ENCODE measurements at regions not wholly inside any gene's neighbourhood (a gene's known extent, or its start where the extent isn't known, plus 50 kb on each side); places are given as distances from the start of the nearest gene placed in this dataset.

GRCh38 chr6:71204741-71205140 lies 83.9 kb upstream of the OGFRL1 start:
- intact Hi-C loops (cut with DNase I; ENCODE audit: low total_unique reads): no loop called here
- H3K27ac ChIP-seq: no peak overlapping the region

DNA sequence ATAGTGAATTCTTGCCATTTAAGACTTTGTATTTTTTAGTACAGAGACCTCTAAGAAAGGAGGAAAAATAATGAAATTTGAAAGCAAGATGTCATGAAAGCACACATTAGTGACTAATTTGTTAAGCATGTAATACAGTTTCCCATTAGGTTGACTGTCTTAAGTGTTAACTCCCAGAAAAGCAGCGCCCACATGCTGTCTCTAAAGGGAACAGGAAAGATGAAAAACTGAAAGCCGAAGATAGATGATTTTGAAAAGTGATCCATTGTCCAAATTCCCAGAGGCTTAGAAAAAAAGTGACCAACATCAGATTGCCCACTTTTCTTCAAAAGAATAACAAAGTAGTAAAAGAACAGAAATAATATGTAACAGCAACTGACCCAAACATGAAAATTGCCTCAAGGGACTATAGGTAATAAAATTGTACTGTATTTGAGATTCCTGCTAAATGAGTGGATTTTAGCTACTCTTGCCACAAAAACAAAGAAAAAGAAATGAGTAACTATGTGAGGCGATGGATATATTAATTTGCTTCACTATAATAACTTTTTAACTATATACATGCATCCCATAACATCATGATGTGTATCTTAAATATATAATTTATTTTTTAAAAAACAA lies 83.2 kb upstream of the OGFRL1 start:
- DNase-seq: no peak
- Histone ChIP-seq H3K4me1 (no peaks in the 10 kb centered on the region), H3K4me3 (no peak overlapping the region), H3K36me3 (ENCODE audit: low read depth, missing control alignments) (no peaks in the 10 kb centered on the region), H3K27me3 (no peaks in the 10 kb centered on the region), H3K27ac (no peak overlapping the region), H3K9me3 (no peaks in the 10 kb centered on the region)
- TF ChIP-seq CTCF (IDR thresholded peaks at IDR 0.05) (no peak), POLR2A (IDR thresholded peaks at IDR 0.05) (no peak)
- intact Hi-C loops (cut with DNase I; ENCODE audit: low total_unique reads): no loop called here
- 89 to 93% methylated on average over 3 of the region's 3 CpGs for whole genome bisulfite sequencing, 2 donors

More at GRCh38 chr6:71204741-71205140, 83.9 kb upstream of the OGFRL1 start:
- WGBS, 2 donors: 89 to 93% methylated on average over 6 of the region's 6 CpGs
- TF ChIP-seq CTCF (IDR thresholded peaks at IDR 0.05) (no peak), POLR2A (IDR thresholded peaks at IDR 0.05) (no peak)
- H3K27me3 ChIP-seq: no peaks in the 10 kb centered on the region
- DNase-seq: no peak
- no peaks in the 10 kb centered on the region for H3K36me3 ChIP-seq (ENCODE audit: low read depth, missing control alignments)
- no peaks in the 10 kb centered on the region for H3K4me1 ChIP-seq
- H3K4me3 ChIP-seq: no peak overlapping the region
- no peaks in the 10 kb centered on the region for H3K9me3 ChIP-seq

- 76 to 87% methylated on average over 2 of the region's 2 CpGs for WGBS, 2 donors
These were observed 82.5 kb upstream of the OGFRL1 start for GRCh38 chr6:71206089-71206488.

GRCh38 chr6:71209206-71209605 lies 79.4 kb upstream of the OGFRL1 start:
- 43 to 45% methylated on average over 1 of the region's 1 CpG for WGBS, 2 donors
- Histone ChIP-seq H3K27ac (no peak overlapping the region), H3K27me3 (no peaks in the 10 kb centered on the region), H3K9me3 (no peaks in the 10 kb centered on the region), H3K4me3 (no peak overlapping the region), H3K36me3 (ENCODE audit: low read depth, missing control alignments) (no peaks in the 10 kb centered on the region), H3K4me1 (no peaks in the 10 kb centered on the region)
- TF ChIP-seq CTCF (IDR thresholded peaks at IDR 0.05): no peak
- no peak for TF ChIP-seq POLR2A (IDR thresholded peaks at IDR 0.05)
- intact Hi-C loops (cut with DNase I; ENCODE audit: low total_unique reads): no loop called here
- DNase-seq: no peak

More at GRCh38 chr6:71206089-71206488, 82.5 kb upstream of the OGFRL1 start:
- Histone ChIP-seq H3K27ac (no peak overlapping the region), H3K9me3 (no peaks in the 10 kb centered on the region), H3K27me3 (no peaks in the 10 kb centered on the region), H3K4me1 (no peaks in the 10 kb centered on the region), H3K36me3 (ENCODE audit: low read depth, missing control alignments) (no peaks in the 10 kb centered on the region), H3K4me3 (no peak overlapping the region)
- intact Hi-C loops (cut with DNase I; ENCODE audit: low total_unique reads): no loop called here
- no peak for DNase-seq
- TF ChIP-seq POLR2A (IDR thresholded peaks at IDR 0.05) (no peak), CTCF (IDR thresholded peaks at IDR 0.05) (no peak)

GRCh38 chr6:71209626-71210025 lies 79.0 kb upstream of the OGFRL1 start:
- no peaks in the 10 kb centered on the region for H3K36me3 ChIP-seq (ENCODE audit: low read depth, missing control alignments)
- H3K4me3 ChIP-seq: no peak overlapping the region
- H3K4me1 ChIP-seq: no peaks in the 10 kb centered on the region
- TF ChIP-seq CTCF (IDR thresholded peaks at IDR 0.05) (no peak), POLR2A (IDR thresholded peaks at IDR 0.05) (no peak)
- H3K27me3 ChIP-seq: no peaks in the 10 kb centered on the region
- no peaks in the 10 kb centered on the region for H3K9me3 ChIP-seq
- intact Hi-C loops (cut with DNase I; ENCODE audit: low total_unique reads): no loop called here
- no peak overlapping the region for H3K27ac ChIP-seq
- DNase-seq: no peak

Measured in testis (tissue), 2 donors.